HepG2 (cell line): ENCODE measurements at regions not wholly inside any gene's neighbourhood (a gene's known extent, or its start where the extent isn't known, plus 50 kb on each side); places are given as distances from the start of the nearest gene placed in this dataset.

Source experiments
- ATAC-seq: fragments of 200-7000 bp; cut with Tn5 transposase; 3 replicates; pipeline ENCODE4 v1.9.1; 2020; ENCODE audit warnings: mild to moderate bottlenecking, moderate library complexity
- BruUV-seq: library from RNA; stranded (reverse); fragments of 400-500 nt; replicated peaks from 2 replicates; lab custom pipeline; 2021; lab: Mats Ljungman, UMichigan
- CTCF ChIA-PET: fragments of 300-600 bp; formaldehyde crosslinking; extraction: SDS; loops from one replicate; lab custom pipeline; 2021; ENCODE audit warnings: low total read pairs, inconsistent platforms, low intra/inter-chr PET ratio; lab: Yijun Ruan, JAX
- POLR2A ChIA-PET: fragments of 350-600 bp; sonication (Branson Sonifier 250); formaldehyde crosslinking; loops from one replicate; lab custom pipeline; 2020; ENCODE audit warnings: antibody characterized with exemption, inconsistent platforms; lab: Yijun Ruan, JAX
- DNase-seq: peaks from one replicate; pipeline ENCODE4 v3.0.0-alpha.2; 2015; ENCODE audit warnings: low spot score
- FAIRE-seq: peaks from 3 replicates; lab custom pipeline; 2011; peaks lifted over from hg19 to GRCh38; lab: Jason Lieb, UNC
- H2AFZ ChIP-seq: one replicate; pipeline ENCODE4 v1.6.1; 2011; ENCODE audit warnings: low read length, inconsistent platforms
- H3K27ac ChIP-seq: fragments of 300-600 bp; 3 replicates; pipeline ENCODE4 v1.8.0; 2011; ENCODE audit warnings: mixed run types, mild to moderate bottlenecking, mixed read lengths, low read length, inconsistent platforms; ENCODE audit not compliant: insufficient read depth; ENCODE audit errors: extremely low read length
- H3K27me3 ChIP-seq, 2 experiments: fragments of 200-600 bp in 1 of 2; 2 replicates in 1 of 2; 3 replicates in 1 of 2; pipeline versions ENCODE4 v1.6.0 to v1.8.0; 2011; ENCODE audit warnings: low read length in 2 of 2, mild to moderate bottlenecking in 2 of 2, moderate library complexity in 2 of 2, inconsistent platforms in 1 of 2; ENCODE audit not compliant: insufficient read depth in 2 of 2, control insufficient read depth in 1 of 2
- H3K36me3 ChIP-seq, 2 experiments: fragments of 200-600 bp in 1 of 2; replicated peaks in 1 of 2; 2 replicates in 1 of 2; 3 replicates in 1 of 2; pipeline versions ENCODE4 v1.5.1 to v1.8.0; 2011; ENCODE audit warnings: low read length in 2 of 2, inconsistent platforms in 1 of 2; ENCODE audit not compliant: insufficient read depth in 2 of 2, control insufficient read depth in 1 of 2
- H3K4me1 ChIP-seq: 2 replicates; pipeline ENCODE4 v1.5.1; 2012; ENCODE audit warnings: low read length, inconsistent platforms; ENCODE audit not compliant: insufficient read depth
- H3K4me2 ChIP-seq: 2 replicates; pipeline ENCODE4 v1.6.0; 2011; ENCODE audit warnings: low read depth, low read length, inconsistent platforms
- H3K4me3 ChIP-seq, 3 experiments: fragments of 200-600 bp in 1 of 3; sonication (generic), shearing (Covaris generic) in 1 of 3; replicated peaks in 1 of 3; 2 replicates each; pipeline ENCODE4 v1.5.1; 2011 to 2016; ENCODE audit warnings: low read length in 3 of 3, inconsistent platforms in 2 of 3, low read depth in 2 of 3, mild to moderate bottlenecking in 2 of 3, control low read depth in 1 of 3, mixed read lengths in 1 of 3; ENCODE audit not compliant: insufficient read depth in 1 of 3
- H3K79me2 ChIP-seq: one replicate; pipeline ENCODE4 v1.6.1; 2011; ENCODE audit warnings: low read length, inconsistent platforms; ENCODE audit not compliant: insufficient read depth
- H3K9ac ChIP-seq: 2 replicates; pipeline ENCODE4 v1.6.0; 2011; ENCODE audit warnings: mild to moderate bottlenecking, low read depth, low read length, inconsistent platforms; ENCODE audit not compliant: insufficient read depth
- H3K9me3 ChIP-seq: 2 replicates; pipeline ENCODE4 v1.5.1; 2012; ENCODE audit warnings: mild to moderate bottlenecking, low read length
- H4K20me1 ChIP-seq: 2 replicates; pipeline ENCODE4 v1.6.0; 2011; ENCODE audit warnings: inconsistent platforms, mild to moderate bottlenecking, low read length, moderate library complexity; ENCODE audit not compliant: insufficient read depth
- KDM2A ChIP-seq: sonication (generic); formaldehyde crosslinking; IDR thresholded peaks from 2 replicates; pipeline ENCODE4 v1.4.0; 2020; ENCODE audit warnings: low read depth, missing genetic modification reagents, borderline replicate concordance
- SMARCC2 ChIP-seq: fragments of 450-650 bp; IDR thresholded peaks from 2 replicates; pipeline ENCODE4 v1.6.1; 2017; ENCODE audit warnings: antibody characterized with exemption, mild to moderate bottlenecking
- SSRP1 ChIP-seq: IDR thresholded peaks from 2 replicates; pipeline ENCODE4 v1.6.1; 2016; ENCODE audit warnings: control low read depth
- ZFY ChIP-seq: sonication (generic); formaldehyde crosslinking; IDR thresholded peaks from 2 replicates; pipeline ENCODE4 v1.4.0; 2020; ENCODE audit warnings: missing genetic modification reagents
- ZNF234 ChIP-seq: sonication (generic); formaldehyde crosslinking; conservative IDR thresholded peaks from 2 replicates; pipeline ENCODE4 v1.5.1; 2020; ENCODE audit warnings: mild to moderate bottlenecking, missing genetic modification reagents
- ZNF556 ChIP-seq: sonication (generic); formaldehyde crosslinking; IDR thresholded peaks from 2 replicates; pipeline ENCODE4 v1.4.0; 2020; ENCODE audit warnings: mild to moderate bottlenecking, missing genetic modification reagents, borderline replicate concordance
- ZNF83 ChIP-seq: sonication (generic); formaldehyde crosslinking; IDR thresholded peaks from 2 replicates; pipeline ENCODE4 v1.4.0; 2020; ENCODE audit warnings: missing genetic modification reagents, mild to moderate bottlenecking, borderline replicate concordance
- in situ Hi-C: cut with HindIII; loops from 2 replicates; pipeline ENCODE4 v1.10.0; 2017; ENCODE audit warnings: low pct_unique_long_range_greater_than_20kb; ENCODE audit not compliant: extremely low pct_ligation_motif_present
- intact Hi-C: fragments of 100-400 bp; cut with micrococcal nuclease; formaldehyde crosslinking; loops from one replicate; pipeline ENCODE4 v1.10.0; 2022; ENCODE audit not compliant: unreplicated experiment
- TF ChIP-seq, protein P1 (sequence below): sonication (generic); formaldehyde crosslinking; IDR thresholded peaks from 2 replicates; pipeline ENCODE4 v1.4.0; 2020; ENCODE audit warnings: missing genetic modification reagents
- TF ChIP-seq, protein P2 (sequence below): IDR thresholded peaks from 2 replicates; pipeline ENCODE4 v1.6.1; 2012; ENCODE audit warnings: low read length, improper control_type of control experiment

GRCh38 chr13:22074403-22074802 is 403.5 kb downstream of the FGF9 start:
- no peaks in the 10 kb centered on the region for H3K4me1 ChIP-seq
- POLR2A ChIA-PET, result no interaction called here
- no peaks in the 10 kb centered on the region for H3K79me2 ChIP-seq
- H3K27ac ChIP-seq, result no peak overlapping the region
- H3K4me2 ChIP-seq, result no peak overlapping the region
- no peak for FAIRE-seq
- ATAC-seq, result no peak
- CTCF ChIA-PET, result no interaction called here
- no peaks in the 10 kb centered on the region; a peak in 1 of 5 replicates for H3K27me3 ChIP-seq
- H4K20me1 ChIP-seq, result no peaks in the 10 kb centered on the region
- no peak overlapping the region for H2AFZ ChIP-seq
- in situ Hi-C loops, result no loop called here
- DNase-seq, result no peak
- H3K9me3 ChIP-seq, result no peaks in the 10 kb centered on the region
- H3K36me3 ChIP-seq, result no peaks in the 10 kb centered on the region
- no peak overlapping the region for H3K9ac ChIP-seq
- intact Hi-C loops, result no loop called here
- no peak overlapping the region for H3K4me3 ChIP-seq
- no TSS peak for BruUV-seq
- TF ChIP-seq ZNF234 (no peak), ZFY (CRISPR knock-in tag) (no peak), SMARCC2 (no peak), SSRP1 (CRISPR knock-in tag) (no peak), ZNF83 (CRISPR knock-in tag) (no peak), ZNF556 (CRISPR knock-in tag) (no peak), KDM2A (CRISPR knock-in tag) (no peak)
- TF ChIP-seq, protein P1, sequence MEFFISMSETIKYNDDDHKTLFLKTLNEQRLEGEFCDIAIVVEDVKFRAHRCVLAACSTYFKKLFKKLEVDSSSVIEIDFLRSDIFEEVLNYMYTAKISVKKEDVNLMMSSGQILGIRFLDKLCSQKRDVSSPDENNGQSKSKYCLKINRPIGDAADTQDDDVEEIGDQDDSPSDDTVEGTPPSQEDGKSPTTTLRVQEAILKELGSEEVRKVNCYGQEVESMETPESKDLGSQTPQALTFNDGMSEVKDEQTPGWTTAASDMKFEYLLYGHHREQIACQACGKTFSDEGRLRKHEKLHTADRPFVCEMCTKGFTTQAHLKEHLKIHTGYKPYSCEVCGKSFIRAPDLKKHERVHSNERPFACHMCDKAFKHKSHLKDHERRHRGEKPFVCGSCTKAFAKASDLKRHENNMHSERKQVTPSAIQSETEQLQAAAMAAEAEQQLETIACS (CRISPR knock-in tag), result no peak
- TF ChIP-seq, protein P2, sequence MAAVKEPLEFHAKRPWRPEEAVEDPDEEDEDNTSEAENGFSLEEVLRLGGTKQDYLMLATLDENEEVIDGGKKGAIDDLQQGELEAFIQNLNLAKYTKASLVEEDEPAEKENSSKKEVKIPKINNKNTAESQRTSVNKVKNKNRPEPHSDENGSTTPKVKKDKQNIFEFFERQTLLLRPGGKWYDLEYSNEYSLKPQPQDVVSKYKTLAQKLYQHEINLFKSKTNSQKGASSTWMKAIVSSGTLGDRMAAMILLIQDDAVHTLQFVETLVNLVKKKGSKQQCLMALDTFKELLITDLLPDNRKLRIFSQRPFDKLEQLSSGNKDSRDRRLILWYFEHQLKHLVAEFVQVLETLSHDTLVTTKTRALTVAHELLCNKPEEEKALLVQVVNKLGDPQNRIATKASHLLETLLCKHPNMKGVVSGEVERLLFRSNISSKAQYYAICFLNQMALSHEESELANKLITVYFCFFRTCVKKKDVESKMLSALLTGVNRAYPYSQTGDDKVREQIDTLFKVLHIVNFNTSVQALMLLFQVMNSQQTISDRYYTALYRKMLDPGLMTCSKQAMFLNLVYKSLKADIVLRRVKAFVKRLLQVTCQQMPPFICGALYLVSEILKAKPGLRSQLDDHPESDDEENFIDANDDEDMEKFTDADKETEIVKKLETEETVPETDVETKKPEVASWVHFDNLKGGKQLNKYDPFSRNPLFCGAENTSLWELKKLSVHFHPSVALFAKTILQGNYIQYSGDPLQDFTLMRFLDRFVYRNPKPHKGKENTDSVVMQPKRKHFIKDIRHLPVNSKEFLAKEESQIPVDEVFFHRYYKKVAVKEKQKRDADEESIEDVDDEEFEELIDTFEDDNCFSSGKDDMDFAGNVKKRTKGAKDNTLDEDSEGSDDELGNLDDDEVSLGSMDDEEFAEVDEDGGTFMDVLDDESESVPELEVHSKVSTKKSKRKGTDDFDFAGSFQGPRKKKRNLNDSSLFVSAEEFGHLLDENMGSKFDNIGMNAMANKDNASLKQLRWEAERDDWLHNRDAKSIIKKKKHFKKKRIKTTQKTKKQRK, result no peak
